Activated T-helper 2 cell treated with anti-CD3 and anti-CD28 coated beads, Interferon-gamma antibody, Interleukin-2, Interleukin-4, amounts not matched to agents 10 μg/mL and 5 μg/mL and 100 μg/mL, durations not matched to agents 14 hours and 24 hours and 36 hours (primary cell): ENCODE measurements at regions not wholly inside any gene's neighbourhood (a gene's known extent, or its start where the extent isn't known, plus 50 kb on each side); places are given as distances from the start of the nearest gene placed in this dataset.
"Not testable (repeated sequence)": the region's sequence is repeated elsewhere in the genome, so short reads cannot be mapped to it uniquely, and the experiment has no call there.

Experiments used
- DNase-seq: peaks from one replicate; pipeline ENCODE4 v3.0.0; 2021; ENCODE audit warnings: low spot score
- H3K27ac Mint-ChIP-seq: one replicate; pipeline ENCODE4 v1.8.0; 2021; ENCODE audit warnings: mixed read lengths
- H3K27me3 Mint-ChIP-seq: one replicate; pipeline ENCODE4 v1.8.0; 2021; ENCODE audit warnings: low read depth, mixed read lengths
- H3K36me3 Mint-ChIP-seq: one replicate; pipeline ENCODE4 v1.8.0; 2021; ENCODE audit warnings: low read depth, mixed read lengths
- H3K4me1 Mint-ChIP-seq: one replicate; pipeline ENCODE4 v1.8.0; 2021; ENCODE audit warnings: low read depth, mixed read lengths
- H3K4me3 Mint-ChIP-seq: one replicate; pipeline ENCODE4 v1.8.0; 2021; ENCODE audit warnings: low read depth, mild to moderate bottlenecking, moderate library complexity, mixed read lengths
- H3K9me3 Mint-ChIP-seq: one replicate; pipeline ENCODE4 v1.8.0; 2021; ENCODE audit warnings: mixed read lengths
- intact Hi-C: fragments of 100-400 bp; cut with micrococcal nuclease; formaldehyde crosslinking; loops from one replicate; pipeline ENCODE4 v1.15.1; 2023

GRCh38 chr1:168490306-168490705 is 53.5 kb downstream of the XCL2 start:
- Mint-ChIP-seq H3K27ac (no peak overlapping the region), H3K9me3 (peaks cover 9% of the 10 kb centered on the region), H3K4me3 (no peak overlapping the region), H3K36me3 (peaks cover 6% of the 10 kb centered on the region), H3K4me1 (peaks cover 9% of the 10 kb centered on the region), H3K27me3 (no peaks in the 10 kb centered on the region)
- DNase-seq = no peak
- intact Hi-C loops = no loop called here

DNA sequence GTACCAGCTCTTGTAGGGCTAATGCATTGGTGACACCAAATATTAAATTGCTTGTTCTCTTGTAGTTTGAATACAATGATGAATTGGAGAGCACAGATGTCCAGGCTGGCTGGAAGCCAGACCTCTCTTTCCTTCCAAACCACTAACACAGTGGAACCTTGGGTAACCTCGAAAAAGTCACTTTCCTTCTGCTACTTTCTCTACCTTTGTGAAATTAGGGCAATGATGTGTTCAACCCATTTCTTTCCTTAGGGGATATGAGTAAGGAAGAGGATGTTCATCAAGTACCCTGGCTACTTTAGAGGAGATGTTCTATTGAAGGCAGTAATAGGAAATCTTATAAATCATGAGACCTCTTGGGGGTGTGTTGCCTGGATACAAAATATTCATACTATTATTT is 55.7 kb downstream of the XCL2 start:
- intact Hi-C loops = loop anchor here (5.0 kb wide), 1 partner anchor 834 kb away; no protein-coding TSS in a partner anchor
- H3K27ac Mint-ChIP-seq = no peak overlapping the region
- DNase-seq = no peak
- H3K9me3 Mint-ChIP-seq = peaks cover 9% of the 10 kb centered on the region
- peaks cover 11% of the 10 kb centered on the region for H3K36me3 Mint-ChIP-seq
- H3K27me3 Mint-ChIP-seq = no peaks in the 10 kb centered on the region
- peaks cover 26% of the 10 kb centered on the region for H3K4me1 Mint-ChIP-seq
- H3K4me3 Mint-ChIP-seq = no peak overlapping the region

DNA sequence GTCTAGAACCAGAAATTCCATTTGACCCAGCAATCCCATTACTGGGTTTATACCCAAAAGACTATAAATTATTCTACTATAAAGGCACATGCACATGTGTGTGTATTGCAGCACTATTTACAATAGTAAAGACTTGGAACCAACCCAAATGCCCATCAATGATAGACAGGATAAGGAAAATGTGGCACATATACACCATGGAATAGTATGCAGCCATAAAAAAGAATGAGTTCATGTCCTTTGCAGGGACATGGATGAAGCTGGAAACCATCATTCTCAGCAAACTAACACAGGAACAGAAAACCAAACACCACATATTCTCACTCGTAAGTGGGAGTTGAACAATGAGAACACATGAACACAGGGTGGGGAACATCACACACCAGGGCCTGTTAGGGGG is 57.0 kb downstream of the XCL2 start:
- intact Hi-C loops = loop anchor here (2.0 to 5.0 kb wide), 2 partner anchors 18 to 835 kb away; no protein-coding TSS in a partner anchor
- not testable (repeated sequence) for DNase-seq, H3K4me3 Mint-ChIP-seq, H3K9me3 Mint-ChIP-seq, H3K27me3 Mint-ChIP-seq, H3K27ac Mint-ChIP-seq
- Mint-ChIP-seq H3K4me1 (peaks cover 31% of the 10 kb centered on the region), H3K36me3 (peaks cover 14% of the 10 kb centered on the region)

DNA sequence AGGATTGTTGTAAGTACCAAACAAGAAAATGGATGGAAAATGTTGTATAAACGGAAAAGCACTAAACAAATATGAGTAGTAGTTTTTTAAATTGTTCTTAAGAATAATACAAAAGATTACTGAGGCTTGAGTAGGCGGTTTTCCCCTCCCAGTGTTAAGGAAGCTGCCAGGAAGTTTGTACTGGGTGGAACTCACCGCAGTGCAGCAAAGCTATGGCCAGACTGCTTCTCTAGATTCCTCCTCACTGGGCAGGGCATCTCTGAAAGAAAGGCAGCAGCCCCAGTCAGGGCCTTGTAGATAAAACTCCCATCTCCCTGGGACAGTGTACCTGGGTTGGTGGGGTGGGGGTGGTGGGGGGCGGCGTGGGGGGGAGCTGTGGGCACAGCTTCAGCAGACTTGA is 58.7 kb downstream of the XCL2 start:
- H3K27ac Mint-ChIP-seq = peak overlapping the region; percentile 38
- H3K4me1 Mint-ChIP-seq = peaks cover 39% of the 10 kb centered on the region
- H3K4me3 Mint-ChIP-seq = no peak overlapping the region
- no peak for DNase-seq
- peaks cover 14% of the 10 kb centered on the region for H3K36me3 Mint-ChIP-seq
- intact Hi-C loops = loop anchor here (5.0 kb wide), 1 partner anchor 837 kb away; no protein-coding TSS in a partner anchor
- H3K9me3 Mint-ChIP-seq = peaks cover 9% of the 10 kb centered on the region
- H3K27me3 Mint-ChIP-seq = no peaks in the 10 kb centered on the region

DNA sequence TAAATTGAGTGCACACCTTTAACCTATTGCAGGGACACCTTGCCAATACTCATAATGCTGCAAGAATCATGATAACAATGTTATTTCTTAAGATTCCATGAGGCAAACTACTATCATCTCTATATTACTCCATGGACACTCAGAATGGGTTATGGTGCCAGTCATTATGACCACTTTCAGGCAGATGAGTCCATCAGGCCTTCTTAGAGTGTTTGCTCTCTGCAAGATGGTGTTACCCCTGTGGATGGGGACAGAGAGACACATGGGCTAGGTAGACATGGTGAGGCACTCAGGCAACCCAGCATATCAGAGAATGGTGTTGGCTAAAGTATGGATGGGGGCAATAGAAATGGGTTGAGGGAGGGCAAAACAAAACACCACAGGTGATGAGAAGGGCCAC is 59.7 kb downstream of the XCL2 start:
- H3K4me3 Mint-ChIP-seq = peak overlapping the region; percentile 11
- H3K27ac Mint-ChIP-seq = peak overlapping the region; percentile 66
- peaks cover 9% of the 10 kb centered on the region for H3K9me3 Mint-ChIP-seq
- peaks cover 45% of the 10 kb centered on the region for H3K4me1 Mint-ChIP-seq
- intact Hi-C loops = loop anchor here (5.0 kb wide), 1 partner anchor 42 kb away; no protein-coding TSS in a partner anchor
- H3K27me3 Mint-ChIP-seq = no peaks in the 10 kb centered on the region
- DNase-seq = no peak
- peaks cover 14% of the 10 kb centered on the region for H3K36me3 Mint-ChIP-seq

- intact Hi-C loops = loop anchor here (5.0 kb wide), 1 partner anchor 41 kb away; no protein-coding TSS in a partner anchor
- no peak overlapping the region for H3K27ac Mint-ChIP-seq
- no peak for DNase-seq
- H3K27me3 Mint-ChIP-seq = no peaks in the 10 kb centered on the region
- H3K4me1 Mint-ChIP-seq = peaks cover 45% of the 10 kb centered on the region
- H3K36me3 Mint-ChIP-seq = peaks cover 14% of the 10 kb centered on the region
- peaks cover 9% of the 10 kb centered on the region for H3K9me3 Mint-ChIP-seq
- H3K4me3 Mint-ChIP-seq = no peak overlapping the region
Measured at GRCh38 chr1:168483539-168483938, 60.3 kb downstream of the XCL2 start.

DNA sequence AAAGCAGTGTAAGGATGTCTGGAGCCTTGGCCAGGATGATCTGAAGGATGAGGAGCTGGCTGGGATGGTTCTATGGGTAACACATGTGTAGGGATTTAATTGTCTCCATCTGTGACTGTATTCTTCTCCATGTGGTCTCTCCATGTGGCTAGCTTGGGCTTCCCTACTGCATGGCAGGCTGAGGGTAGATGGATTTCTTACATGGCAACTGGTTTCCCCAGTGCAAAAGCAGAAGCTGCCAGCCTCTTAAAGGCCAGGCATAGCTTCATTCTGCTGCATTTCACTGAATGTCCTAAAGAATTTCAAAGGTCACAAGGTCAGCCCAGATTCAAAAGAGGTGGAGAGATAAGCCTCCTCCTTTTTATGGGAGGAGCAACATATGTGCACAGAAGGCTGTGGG is 61.7 kb downstream of the XCL2 start:
- Mint-ChIP-seq H3K36me3 (peaks cover 14% of the 10 kb centered on the region), H3K27ac (no peak overlapping the region), H3K4me3 (no peak overlapping the region), H3K27me3 (no peaks in the 10 kb centered on the region), H3K4me1 (peaks cover 53% of the 10 kb centered on the region), H3K9me3 (peaks cover 9% of the 10 kb centered on the region)
- intact Hi-C loops = loop anchor here (5.0 kb wide), 1 partner anchor 40 kb away; no protein-coding TSS in a partner anchor
- no peak for DNase-seq

DNA sequence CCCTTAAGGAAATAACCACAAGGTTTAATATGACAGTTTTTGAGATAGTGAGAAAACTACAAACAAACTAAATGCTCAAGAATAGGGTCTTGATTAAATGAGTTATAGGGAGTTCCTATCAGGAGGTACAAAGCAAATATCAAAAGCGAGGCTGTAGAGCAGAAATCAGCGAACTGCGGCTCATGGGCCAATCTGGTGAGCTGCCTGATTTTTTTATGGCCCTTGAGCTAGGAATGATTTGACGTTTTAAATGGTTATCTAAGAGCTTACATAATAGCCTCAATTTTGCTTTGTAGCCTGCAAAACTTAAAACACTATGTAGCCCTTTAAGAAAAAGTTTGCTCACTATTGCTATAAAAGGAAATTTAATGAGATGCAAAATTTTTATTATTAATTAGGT is 62.2 kb downstream of the XCL2 start:
- Mint-ChIP-seq H3K9me3 (peaks cover 9% of the 10 kb centered on the region), H3K36me3 (peaks cover 14% of the 10 kb centered on the region), H3K4me1 (peaks cover 56% of the 10 kb centered on the region), H3K27me3 (no peaks in the 10 kb centered on the region), H3K27ac (no peak overlapping the region), H3K4me3 (no peak overlapping the region)
- DNase-seq = no peak
- intact Hi-C loops = loop anchor here (5.0 kb wide), 1 partner anchor 39 kb away; no protein-coding TSS in a partner anchor

GRCh38 chr1:168480997-168481396 is 62.8 kb downstream of the XCL2 start:
- H3K9me3 Mint-ChIP-seq = peaks cover 8% of the 10 kb centered on the region
- H3K4me1 Mint-ChIP-seq = peaks cover 54% of the 10 kb centered on the region
- H3K4me3 Mint-ChIP-seq = no peak overlapping the region
- H3K27me3 Mint-ChIP-seq = no peaks in the 10 kb centered on the region
- peaks cover 8% of the 10 kb centered on the region for H3K36me3 Mint-ChIP-seq
- intact Hi-C loops = loop anchor here (5.0 kb wide), 1 partner anchor 39 kb away; no protein-coding TSS in a partner anchor
- no peak overlapping the region for H3K27ac Mint-ChIP-seq
- no peak for DNase-seq

DNA sequence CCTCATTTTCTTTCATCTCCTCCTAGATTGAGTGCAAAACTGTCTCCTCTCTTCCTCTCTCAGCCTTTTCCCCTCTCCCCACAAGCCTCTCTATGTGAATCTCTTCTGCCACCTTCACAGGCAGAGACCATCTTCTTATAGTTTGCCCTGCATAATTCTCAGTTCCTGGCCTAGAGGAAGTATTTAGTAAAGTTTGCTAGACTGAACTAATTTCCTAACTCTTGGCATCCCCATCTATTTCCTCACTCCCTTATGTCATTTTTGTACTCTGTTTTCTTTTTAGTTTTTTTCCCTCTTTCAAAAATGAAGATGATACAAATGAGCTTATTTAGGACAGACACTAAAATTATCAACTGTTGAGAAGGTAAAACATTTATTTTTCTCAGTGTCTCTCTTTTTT is 66.0 kb downstream of the XCL2 start:
- H3K4me3 Mint-ChIP-seq = no peak overlapping the region
- H3K27me3 Mint-ChIP-seq = no peaks in the 10 kb centered on the region
- H3K9me3 Mint-ChIP-seq = peaks cover 30% of the 10 kb centered on the region
- H3K36me3 Mint-ChIP-seq = peaks cover 21% of the 10 kb centered on the region
- intact Hi-C loops = loop anchor here (10.0 kb wide), 1 partner anchor 483 kb away; no protein-coding TSS in a partner anchor
- DNase-seq = no peak
- no peak overlapping the region for H3K27ac Mint-ChIP-seq
- peaks cover 33% of the 10 kb centered on the region for H3K4me1 Mint-ChIP-seq

GRCh38 chr1:168476588-168477385 is 67.0 kb downstream of the XCL2 start:
- intact Hi-C loops = loop anchor here (10.0 kb wide), 1 partner anchor 482 kb away; no protein-coding TSS in a partner anchor
- H3K27ac Mint-ChIP-seq = no peak overlapping the region
- DNase-seq = no peak
- H3K4me3 Mint-ChIP-seq = no peak overlapping the region
- H3K9me3 Mint-ChIP-seq = peaks cover 38% of the 10 kb centered on the region
- H3K4me1 Mint-ChIP-seq = peaks cover 27% of the 10 kb centered on the region
- H3K36me3 Mint-ChIP-seq = peaks cover 21% of the 10 kb centered on the region
- H3K27me3 Mint-ChIP-seq = no peaks in the 10 kb centered on the region

- DNase-seq = no peak
- intact Hi-C loops = loop anchor here (10.0 kb wide), 1 partner anchor 480 kb away; no protein-coding TSS in a partner anchor
- Mint-ChIP-seq H3K4me1 (peaks cover 36% of the 10 kb centered on the region), H3K36me3 (peaks cover 21% of the 10 kb centered on the region), H3K4me3 (no peak overlapping the region), H3K27ac (no peak overlapping the region), H3K27me3 (no peaks in the 10 kb centered on the region), H3K9me3 (peaks cover 38% of the 10 kb centered on the region)
Measured at GRCh38 chr1:168474322-168474721, 69.5 kb downstream of the XCL2 start.

DNA sequence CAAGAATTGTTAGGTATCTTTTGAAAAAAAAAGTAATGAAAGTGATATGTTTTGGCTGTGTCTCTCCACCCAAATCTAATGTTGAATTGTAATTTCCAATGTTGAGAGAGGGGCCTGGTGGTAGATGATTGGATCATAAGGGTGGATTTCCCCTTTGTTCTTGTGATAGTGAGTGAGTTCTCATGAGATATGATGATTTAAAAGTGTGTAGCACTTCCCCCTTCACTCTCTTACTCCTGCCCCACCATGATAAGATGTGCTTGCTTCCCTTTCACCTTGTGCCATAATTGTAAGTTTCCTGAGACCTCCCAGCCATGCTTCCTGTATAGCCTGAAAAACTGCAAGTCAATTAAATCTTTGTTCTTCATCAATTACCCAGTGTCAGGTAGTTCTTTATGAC is 70.7 kb downstream of the XCL2 start:
- peaks cover 38% of the 10 kb centered on the region for H3K9me3 Mint-ChIP-seq
- intact Hi-C loops = loop anchor here (10.0 kb wide), 1 partner anchor 478 kb away; no protein-coding TSS in a partner anchor
- H3K27me3 Mint-ChIP-seq = no peaks in the 10 kb centered on the region
- peaks cover 21% of the 10 kb centered on the region for H3K36me3 Mint-ChIP-seq
- peaks cover 41% of the 10 kb centered on the region for H3K4me1 Mint-ChIP-seq
- no peak for DNase-seq
- no peak overlapping the region for H3K4me3 Mint-ChIP-seq
- no peak overlapping the region for H3K27ac Mint-ChIP-seq
